ENCODE measurements at regions not wholly inside any gene's neighbourhood (a gene's known extent, or its start where the extent isn't known, plus 50 kb on each side); places are given as distances from the start of the nearest gene placed in this dataset.

GRCh38 chr21:17428980-17429379 is 83.9 kb upstream of the CXADR start:
- intact Hi-C loops (cut with DNase I), result no loop called here
- ATAC-seq (no peak), DNase-seq (no peak)
- 82 to 96% (median 94%) methylated on average over 5 of the region's 5 CpGs for WGBS, 4 donors
- Histone ChIP-seq H3K36me3 (no peaks in the 10 kb centered on the region), H3K27ac (no peak overlapping the region), H3K9me3 (no peaks in the 10 kb centered on the region), H3K4me1 (no peaks in the 10 kb centered on the region), H3K4me3 (no peak overlapping the region), H3K27me3 (no peaks in the 10 kb centered on the region)
- TF ChIP-seq CTCF (IDR thresholded peaks at IDR 0.05) (no peak), POLR2A (IDR thresholded peaks at IDR 0.05) (no peak)

- no peak overlapping the region for H3K4me3 ChIP-seq
- no peaks in the 10 kb centered on the region for H3K36me3 ChIP-seq
- H3K4me1 ChIP-seq, result no peaks in the 10 kb centered on the region
- DNase-seq (no peak), ATAC-seq (no peak)
- H3K27me3 ChIP-seq, result no peaks in the 10 kb centered on the region
- WGBS, 4 donors, result 90 to 96% (median 93%) methylated on average over 3 of the region's 3 CpGs
- intact Hi-C loops (cut with DNase I), result no loop called here
- TF ChIP-seq CTCF (IDR thresholded peaks at IDR 0.05) (no peak), POLR2A (IDR thresholded peaks at IDR 0.05) (no peak)
- no peaks in the 10 kb centered on the region for H3K9me3 ChIP-seq
- no peak overlapping the region for H3K27ac ChIP-seq
These were observed 82.9 kb upstream of the CXADR start for GRCh38 chr21:17429936-17430335.

GRCh38 chr21:17432732-17433057 is 80.1 kb upstream of the CXADR start:
- Histone ChIP-seq H3K36me3 (no peaks in the 10 kb centered on the region), H3K4me1 (peaks cover 0 to 7% (median 0%) of the 10 kb centered on the region in 12 donors), H3K9me3 (no peaks in the 10 kb centered on the region), H3K4me3 (no peak overlapping the region), H3K27me3 (no peaks in the 10 kb centered on the region), H3K27ac (no peak overlapping the region)
- TF ChIP-seq POLR2A (IDR thresholded peaks at IDR 0.05) (no peak), CTCF (IDR thresholded peaks at IDR 0.05) (no peak)
- ATAC-seq (no peak), DNase-seq (no peak)
- intact Hi-C loops (cut with DNase I), result no loop called here
- 83 to 93% (median 90%) methylated on average over 3 of the region's 3 CpGs for WGBS, 4 donors

- TF ChIP-seq POLR2A (IDR thresholded peaks at IDR 0.05), result no peak
- no peak for TF ChIP-seq CTCF (IDR thresholded peaks at IDR 0.05)
- intact Hi-C loops (cut with DNase I), result no loop called here
- Histone ChIP-seq H3K36me3 (no peaks in the 10 kb centered on the region), H3K9me3 (no peaks in the 10 kb centered on the region), H3K4me3 (no peak overlapping the region), H3K27me3 (no peaks in the 10 kb centered on the region), H3K4me1 (peaks cover 0 to 7% (median 0%) of the 10 kb centered on the region in 12 donors), H3K27ac (no peak overlapping the region)
- DNase-seq, result no peak
- 66 to 74% (median 72%) methylated on average over 2 of the region's 2 CpGs for WGBS, 4 donors
- peak in 1 of 4 donors; percentile 31 for ATAC-seq
These were observed 79.1 kb upstream of the CXADR start for GRCh38 chr21:17433730-17434129.

Data from heart left ventricle (tissue), 16 donors.